HK-2 (cell line): ENCODE measurements at regions not wholly inside any gene's neighbourhood (a gene's known extent, or its start where the extent isn't known, plus 50 kb on each side); places are given as distances from the start of the nearest gene placed in this dataset.
A peak's percentile ranks its signal among the peaks of the same experiment; 100 is the strongest.
"Not testable (repeated sequence)": the region's sequence is repeated elsewhere in the genome, so short reads cannot be mapped to it uniquely, and the experiment has no call there.

ENCODE experiments used
- DNase-seq: peaks from one replicate; pipeline ENCODE4 v3.0.0-alpha.2; 2018; ENCODE audit not compliant: unreplicated experiment

GRCh38 chr5:57396701-57397100 lies 85.9 kb downstream of the ACTBL2 start:
- no peak for DNase-seq

DNA sequence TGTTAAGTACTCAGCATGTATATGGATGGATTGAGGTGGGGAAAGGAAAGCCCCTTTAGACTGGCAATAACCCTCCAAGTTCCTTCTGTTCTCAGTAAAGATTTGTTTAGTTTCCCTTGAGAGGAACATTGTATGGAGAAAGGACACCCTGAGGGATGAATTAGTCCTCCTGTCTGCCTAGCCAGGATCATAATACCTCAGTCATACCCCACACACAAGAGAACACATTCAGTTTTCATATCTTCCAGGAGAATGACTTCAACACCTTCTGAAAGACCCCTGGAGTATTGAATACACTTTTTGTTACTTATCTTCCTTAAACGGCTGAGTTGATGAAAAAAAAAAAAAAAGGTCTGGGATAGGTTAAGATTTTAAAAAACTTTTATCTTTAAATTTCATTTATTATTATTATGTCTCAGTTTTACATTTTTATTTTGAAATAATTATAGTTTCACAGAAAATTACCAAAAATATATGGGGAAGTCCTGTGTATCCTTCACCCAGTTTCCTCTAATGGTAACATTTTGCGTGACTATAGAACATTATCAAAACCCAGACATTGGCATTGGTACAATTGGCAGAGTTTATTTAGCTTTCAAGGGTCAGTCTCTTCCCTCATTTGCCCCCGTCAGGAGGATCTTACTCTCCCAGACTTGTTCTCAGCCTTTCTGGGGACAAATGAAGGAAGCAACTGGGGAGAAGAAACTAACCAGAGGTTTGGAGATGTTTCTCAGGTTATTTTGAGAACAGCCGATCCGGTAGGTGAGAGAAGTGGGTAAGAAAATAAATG lies 88.0 kb downstream of the ACTBL2 start:
- no peak for DNase-seq

DNA sequence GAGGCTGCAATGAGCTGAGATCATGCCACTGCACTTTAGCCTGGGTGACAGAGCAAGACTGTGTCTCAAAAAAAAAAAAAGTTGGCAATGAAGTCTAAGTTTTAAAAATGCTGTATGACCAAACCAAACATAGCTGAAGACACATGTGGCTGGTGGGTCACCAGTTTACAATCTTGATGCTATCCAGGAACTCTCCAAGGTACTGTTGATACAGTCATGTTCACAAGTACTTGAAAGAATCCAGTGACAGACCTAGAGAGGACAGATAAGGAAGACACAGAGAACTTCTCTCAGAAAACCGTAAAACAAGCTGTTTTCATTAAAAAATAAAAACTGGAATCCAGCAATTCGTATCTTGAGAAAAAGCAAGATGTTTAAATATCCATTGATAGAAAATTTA lies 95.7 kb downstream of the ACTBL2 start:
- no peak for DNase-seq

DNA sequence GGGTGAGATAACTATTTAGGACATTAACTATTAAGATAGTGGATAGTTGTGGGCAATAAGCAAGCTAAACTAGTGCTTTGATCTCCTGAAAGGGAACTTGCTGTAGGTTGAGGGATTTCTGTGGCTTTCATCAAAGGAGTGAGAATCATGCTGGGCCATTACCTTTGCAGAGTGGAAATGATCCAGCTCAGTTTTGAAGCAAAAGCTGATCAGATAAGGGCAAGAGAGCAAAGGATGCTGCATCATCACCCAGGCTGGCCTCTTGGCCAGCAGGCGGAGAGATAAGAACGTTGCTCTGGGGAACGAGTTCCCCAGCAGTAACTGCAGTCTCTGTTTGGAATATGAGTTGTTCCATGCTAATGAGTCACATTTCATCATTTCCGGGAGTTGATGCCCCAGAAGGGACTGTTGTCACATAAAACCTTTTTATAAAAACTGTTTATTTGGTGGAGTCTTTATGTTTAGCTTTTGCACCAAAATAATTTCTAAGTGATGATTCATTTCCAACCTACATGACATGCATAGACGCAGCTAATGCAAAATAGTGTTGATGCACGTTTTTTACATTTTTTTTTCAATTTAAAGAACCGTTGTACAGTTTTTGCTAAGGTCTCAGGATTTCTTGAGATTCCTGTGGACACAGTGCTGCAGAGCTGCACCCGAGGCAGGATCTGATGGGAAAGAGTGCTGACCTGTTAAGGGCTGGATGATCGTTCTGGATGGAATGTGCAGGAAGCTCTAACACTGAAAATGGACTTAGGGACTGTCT lies 99.3 kb downstream of the ACTBL2 start:
- DNase-seq = peak; percentile 26

DNA sequence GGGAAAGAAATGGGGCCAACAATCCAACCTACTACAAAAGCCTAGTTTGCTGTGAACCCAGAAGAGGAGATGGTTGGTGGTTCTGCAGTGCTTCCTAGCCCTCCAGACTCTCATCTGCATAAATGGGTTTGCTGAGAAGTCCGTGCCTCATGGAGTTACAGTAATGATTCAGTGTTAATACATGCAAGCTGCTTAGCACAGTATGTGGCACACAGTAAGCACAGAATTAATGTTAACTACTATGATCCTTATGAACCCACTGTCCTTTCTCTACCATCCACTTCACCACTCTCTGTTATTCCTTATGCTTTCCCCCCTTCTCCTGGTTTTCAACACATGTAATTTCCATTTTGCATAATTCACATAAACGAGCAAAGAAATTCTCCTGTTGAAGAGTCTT lies 100.0 kb downstream of the ACTBL2 start:
- DNase-seq = no peak

DNA sequence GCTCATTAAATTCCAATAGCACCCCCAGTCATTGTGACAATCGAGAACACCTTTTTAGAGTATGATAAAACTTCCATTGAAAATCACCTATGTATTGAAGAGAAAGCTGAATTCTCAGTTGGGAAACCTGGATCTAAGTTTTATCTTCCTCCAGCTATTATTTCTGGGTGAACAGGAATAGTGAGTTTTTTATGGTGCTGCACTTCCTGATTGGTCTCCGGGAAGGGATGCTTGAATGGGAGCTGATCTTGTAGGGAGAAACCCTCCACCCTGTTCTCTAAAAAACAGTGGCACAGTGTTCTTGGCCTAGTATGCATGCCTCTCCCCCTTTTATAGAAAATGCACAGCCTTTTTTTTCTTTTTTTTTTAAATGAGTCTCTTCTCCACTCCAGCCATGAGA lies 112.2 kb downstream of the ACTBL2 start:
- DNase-seq = no peak

- no peak for DNase-seq
Observed at GRCh38 chr5:57368010-57368409, 114.6 kb downstream of the ACTBL2 start.

DNA sequence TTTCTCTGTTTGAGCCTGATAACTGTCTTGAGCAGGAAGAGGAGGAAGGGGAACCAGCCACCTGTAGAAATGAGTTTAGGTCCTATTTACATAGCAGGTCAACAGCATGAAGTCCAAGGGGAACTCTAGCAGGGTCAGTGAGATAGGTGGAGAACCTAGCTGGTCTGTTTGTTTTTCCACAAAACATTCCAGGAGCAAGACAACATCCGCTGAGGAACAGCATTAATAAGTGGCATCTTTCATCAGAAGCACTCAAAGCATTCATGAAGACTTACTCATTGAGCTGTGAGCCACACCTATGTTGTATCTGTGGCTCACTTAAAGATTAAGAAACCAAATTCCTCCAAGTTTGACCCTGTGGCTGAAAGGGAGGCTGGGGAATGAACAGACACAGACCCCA lies 115.9 kb downstream of the ACTBL2 start:
- no peak for DNase-seq

- no peak for DNase-seq
Observed at GRCh38 chr5:57362951-57363350, 119.7 kb downstream of the ACTBL2 start.

- no peak for DNase-seq
Observed at GRCh38 chr5:57360871-57361270, 121.7 kb downstream of the ACTBL2 start.

DNA sequence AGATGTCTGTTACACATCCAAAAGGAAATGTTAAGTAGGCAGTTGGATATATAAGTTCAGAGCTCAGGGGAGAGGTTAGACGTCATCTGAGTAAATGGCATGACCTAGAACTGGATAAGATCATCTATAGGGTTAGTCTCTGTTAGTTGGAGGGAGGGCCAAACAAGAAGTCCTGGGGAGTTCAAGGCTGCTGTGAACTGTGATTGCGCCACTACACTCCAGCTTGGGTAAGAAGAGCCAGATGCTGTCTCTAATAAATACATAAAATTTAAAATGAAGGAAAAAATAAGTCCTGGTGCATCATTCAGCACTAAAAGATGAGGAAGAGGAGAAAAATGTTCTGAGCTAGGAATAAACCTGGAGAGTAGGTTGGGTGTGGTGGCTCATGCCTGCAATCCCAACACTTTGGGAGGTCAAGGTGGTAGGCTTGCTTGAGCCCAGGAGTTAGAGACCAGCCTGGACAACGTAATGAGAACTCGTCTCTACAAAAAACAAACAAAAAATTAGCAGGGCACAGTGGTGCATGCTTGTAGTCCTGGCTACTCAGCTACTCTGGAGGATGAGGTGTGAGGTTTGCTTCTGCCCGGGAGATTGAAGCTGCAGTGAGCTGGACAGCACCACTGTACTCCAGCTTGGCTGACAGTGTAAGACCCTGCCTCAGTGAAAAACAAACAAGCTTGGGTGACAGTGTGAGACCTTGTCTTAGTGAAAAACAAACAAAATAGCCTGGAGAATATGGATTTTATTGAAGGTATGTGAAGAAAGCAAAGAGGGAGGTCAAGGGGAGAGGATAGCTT lies 123.6 kb downstream of the ACTBL2 start:
- DNase-seq = no peak

DNA sequence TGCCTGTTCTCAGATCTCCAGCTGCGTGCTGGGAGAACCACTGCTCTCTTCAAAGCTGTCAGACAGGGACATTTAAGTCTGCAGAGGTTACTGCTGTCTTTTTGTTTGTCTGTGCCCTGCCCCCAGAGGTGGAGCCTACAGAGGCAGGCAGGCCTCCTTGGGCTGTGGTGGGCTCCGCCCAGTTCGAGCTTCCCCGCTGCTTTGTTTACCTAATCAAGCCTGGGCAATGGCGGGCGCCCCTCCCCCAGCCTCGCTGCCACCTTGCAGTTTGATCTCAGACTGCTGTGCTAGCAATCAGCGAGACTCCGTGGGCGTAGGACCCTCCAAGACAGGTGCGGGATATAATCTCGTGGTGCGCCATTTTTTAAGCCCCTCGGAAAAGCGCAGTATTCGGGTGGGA lies 125.8 kb downstream of the ACTBL2 start:
- DNase-seq = not testable (repeated sequence)

DNA sequence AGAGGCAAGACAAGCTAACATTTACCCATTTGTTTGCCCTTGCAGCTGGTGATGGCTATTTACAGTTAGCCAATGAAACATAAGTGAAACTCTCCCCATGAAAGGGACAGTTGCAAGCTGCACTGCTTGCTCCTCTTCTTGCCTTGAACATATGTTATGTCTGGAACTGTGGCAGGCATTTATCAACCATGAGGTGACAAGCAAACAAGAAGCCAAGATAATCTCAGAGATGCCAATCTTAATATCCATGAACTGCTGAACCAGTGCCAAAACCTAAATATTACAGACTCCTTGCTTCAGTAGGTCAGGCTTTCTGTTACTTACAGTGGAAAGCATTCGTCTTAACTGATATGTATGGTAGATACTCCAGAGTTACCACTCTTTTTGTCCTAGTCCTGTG lies 133.4 kb downstream of the ACTBL2 start:
- no peak for DNase-seq

DNA sequence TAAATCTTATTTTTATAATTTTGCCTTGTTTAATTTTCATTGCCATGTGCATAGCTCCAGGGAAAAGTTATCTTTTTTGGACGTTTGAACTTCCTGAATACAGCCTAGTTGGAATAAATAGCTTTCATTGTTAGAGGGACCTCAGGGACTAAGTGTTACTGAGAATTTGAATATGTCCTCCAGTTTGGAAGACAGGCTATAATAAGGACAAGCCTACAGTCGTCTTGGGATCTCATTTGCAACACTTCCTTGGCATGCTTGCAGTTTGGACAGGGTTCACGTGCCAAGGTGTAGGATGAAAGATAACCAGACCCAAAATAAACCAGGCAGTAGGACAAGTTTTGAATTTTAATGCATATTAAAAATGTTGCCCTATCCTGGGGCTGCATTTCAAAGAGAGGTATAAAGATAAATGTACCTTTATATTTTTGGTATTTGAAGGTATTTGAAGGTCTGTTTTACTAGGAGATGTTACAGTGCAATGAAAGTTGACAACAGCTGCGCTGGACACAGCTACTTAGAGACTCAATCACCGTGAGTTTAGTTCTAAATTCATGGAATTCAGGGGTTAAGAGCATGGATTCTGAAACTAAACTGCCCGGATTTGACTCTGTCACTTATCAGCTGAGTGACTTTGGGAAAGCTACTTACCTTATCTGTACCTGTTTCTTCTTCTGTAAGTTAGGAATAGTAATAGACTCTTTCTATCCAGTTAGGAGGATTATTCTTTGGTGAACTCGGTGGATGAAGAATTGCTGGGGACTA lies 134.1 kb downstream of the ACTBL2 start:
- DNase-seq = no peak

- no peak for DNase-seq
Observed at GRCh38 chr5:57346328-57346727, 136.3 kb downstream of the ACTBL2 start.

- DNase-seq = no peak
Observed at GRCh38 chr5:57341380-57341979, 141.1 kb downstream of the ACTBL2 start.

DNA sequence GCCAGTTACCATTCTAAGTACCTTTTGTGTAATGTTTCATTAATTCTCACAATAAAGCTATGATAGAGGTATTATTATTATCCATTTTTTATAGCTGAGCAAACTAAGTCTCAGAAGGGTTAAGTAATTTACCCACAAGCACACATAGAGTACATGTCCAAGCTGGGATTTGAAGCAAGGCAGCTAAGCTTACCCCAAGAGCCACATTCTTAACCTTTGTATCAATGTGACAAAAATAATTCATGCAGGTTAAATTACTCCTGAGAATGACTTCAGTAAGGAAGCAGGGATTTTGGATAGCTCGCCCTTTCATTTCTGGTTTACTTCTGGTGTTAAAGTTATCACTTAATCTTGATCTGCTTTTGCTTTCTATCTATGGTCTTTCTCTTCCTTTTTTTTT lies 141.9 kb downstream of the ACTBL2 start:
- no peak for DNase-seq

- DNase-seq = no peak
Observed at GRCh38 chr5:57339521-57339920, 143.1 kb downstream of the ACTBL2 start.

DNA sequence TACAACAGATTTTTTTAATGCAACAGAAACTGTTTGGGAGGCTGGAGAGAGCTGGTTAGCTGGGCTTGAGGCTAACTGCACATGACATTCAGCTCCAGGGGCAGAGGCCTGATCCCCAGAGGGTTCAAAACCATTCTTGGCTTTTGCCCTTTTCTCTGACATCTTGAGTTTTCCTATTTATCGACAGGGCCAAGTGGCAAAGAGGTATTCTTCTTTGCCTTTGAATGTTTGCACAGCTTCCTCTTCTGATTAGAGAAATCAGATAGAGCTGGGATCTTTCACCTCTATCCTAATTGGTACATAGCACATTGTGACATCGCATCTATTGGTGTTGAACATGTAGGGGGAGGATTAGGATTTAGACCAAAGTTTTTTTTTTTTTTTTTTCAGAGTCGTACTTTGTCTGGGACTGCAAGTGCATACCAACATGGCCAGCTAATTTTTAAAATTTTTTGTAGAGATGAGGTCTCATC lies 143.7 kb downstream of the ACTBL2 start:
- DNase-seq = no peak

GRCh38 chr5:57338068-57338867 lies 144.3 kb downstream of the ACTBL2 start:
- peak; percentile 13 for DNase-seq
